HG03460 (cell line): ENCODE measurements at regions not wholly inside any gene's neighbourhood (a gene's known extent, or its start where the extent isn't known, plus 50 kb on each side); places are given as distances from the start of the nearest gene placed in this dataset.

Source experiments
- ATAC-seq: cut with Tn5 transposase; IDR thresholded peaks from one replicate; pipeline ENCODE4 v1.9.1; 2021; ENCODE audit not compliant: unreplicated experiment

- ATAC-seq, result no peak
Observed at GRCh38 chr14:51307551-51307950, 67.5 kb downstream of the TMX1 start.

GRCh38 chr14:51308866-51309265, 68.8 kb downstream of the TMX1 start:
- ATAC-seq, result no peak

GRCh38 chr14:51310505-51310944, 70.5 kb downstream of the TMX1 start:
- no peak for ATAC-seq

GRCh38 chr14:51314321-51315015, 74.4 kb downstream of the TMX1 start:
- ATAC-seq, result no peak

- ATAC-seq, result no peak
Observed at GRCh38 chr14:51317373-51317772, 77.3 kb downstream of the TMX1 start.

- no peak for ATAC-seq
Observed at GRCh38 chr14:51318813-51319597, 79.0 kb downstream of the TMX1 start.

- ATAC-seq, result no peak
Observed at GRCh38 chr14:51321036-51321435, 81.0 kb downstream of the TMX1 start.

GRCh38 chr14:51323492-51323891, 83.4 kb downstream of the TMX1 start:
- ATAC-seq, result no peak

GRCh38 chr14:51327376-51327775, 87.3 kb downstream of the TMX1 start:
- ATAC-seq, result no peak

GRCh38 chr14:51328064-51328771, 88.2 kb downstream of the TMX1 start:
- ATAC-seq, result no peak

- ATAC-seq, result no peak
Observed at GRCh38 chr14:51328772-51329353, 88.8 kb downstream of the TMX1 start.

- ATAC-seq, result no peak
Observed at GRCh38 chr14:51331486-51332367, 91.7 kb downstream of the TMX1 start.

- ATAC-seq, result no peak
Observed at GRCh38 chr14:51333299-51333698, 93.3 kb downstream of the TMX1 start.

- no peak for ATAC-seq
Observed at GRCh38 chr14:51333901-51334521, 94.0 kb downstream of the TMX1 start.

- no peak for ATAC-seq
Observed at GRCh38 chr14:51334566-51334965, 94.5 kb downstream of the TMX1 start.

GRCh38 chr14:51335531-51335930, 95.5 kb downstream of the TMX1 start:
- ATAC-seq, result no peak

GRCh38 chr14:51335961-51336723, 96.1 kb downstream of the TMX1 start:
- no peak for ATAC-seq

- ATAC-seq, result no peak
Observed at GRCh38 chr14:51336734-51337133, 96.7 kb downstream of the TMX1 start.

- no peak for ATAC-seq
Observed at GRCh38 chr14:51337520-51337919, 97.5 kb downstream of the TMX1 start.
